ENCODE measurements at regions not wholly inside any gene's neighbourhood (a gene's known extent, or its start where the extent isn't known, plus 50 kb on each side); places are given as distances from the start of the nearest gene placed in this dataset.

DNA sequence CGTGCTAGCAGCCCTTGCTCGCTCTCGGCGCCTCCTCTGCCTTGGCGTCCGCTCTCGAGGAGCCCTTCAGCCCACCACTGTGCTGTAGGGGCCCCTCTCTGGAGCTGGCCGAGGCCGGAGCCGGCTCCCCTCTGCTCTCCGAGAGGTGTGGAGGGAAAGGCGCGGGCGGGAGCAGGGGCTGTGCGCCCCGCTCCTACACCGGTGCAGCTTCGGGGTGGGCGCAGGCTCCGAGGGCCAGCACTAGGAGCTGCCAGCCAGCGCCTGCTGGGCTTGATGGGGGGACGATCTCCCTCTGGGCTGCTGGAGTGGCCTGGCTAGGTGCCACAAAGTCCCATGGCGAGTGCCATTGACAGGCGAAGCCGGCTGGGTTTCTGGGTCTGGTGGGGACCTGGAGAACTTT lies 365.5 kb downstream of the SLITRK1 start:
- H3K4me2 ChIP-seq: no peak overlapping the region

DNA sequence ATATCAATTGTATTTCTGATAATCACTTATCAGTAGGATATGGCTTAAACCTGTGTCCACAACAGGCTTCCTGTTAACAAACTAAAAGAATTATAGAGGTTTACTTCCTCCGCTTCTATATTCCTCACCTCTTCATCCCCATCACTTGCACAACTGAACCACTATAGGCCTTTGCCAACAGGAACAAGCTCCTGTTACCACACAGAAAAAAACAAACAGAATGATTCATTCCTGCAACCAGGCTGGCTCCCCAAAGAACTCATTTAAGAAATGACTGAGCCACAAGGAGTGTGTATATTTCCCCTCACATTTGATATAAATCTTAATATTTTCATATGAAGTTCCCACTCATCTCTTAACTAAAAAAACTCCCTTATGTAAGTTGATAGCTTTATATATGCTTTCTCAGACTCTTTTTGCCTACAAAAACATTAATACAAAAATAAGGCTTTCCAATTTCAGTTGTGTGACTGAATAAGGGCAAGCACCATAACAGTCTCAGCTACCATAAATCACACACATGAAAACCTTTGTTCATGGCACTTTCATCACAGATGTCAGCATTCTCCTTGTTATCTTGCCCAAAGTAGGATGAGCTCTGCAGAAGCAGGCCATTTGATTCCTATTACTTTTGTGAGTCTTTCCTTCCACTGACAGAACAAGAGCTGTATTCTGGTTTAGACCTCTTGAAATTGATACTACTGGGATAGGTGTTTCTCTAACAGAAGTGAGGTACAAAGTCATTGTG lies 366.8 kb downstream of the SLITRK1 start:
- no peaks in the 10 kb centered on the region for H4K20me1 ChIP-seq (ENCODE audit: insufficient read depth)
- H3K9ac ChIP-seq: no peak overlapping the region
- H3K27ac ChIP-seq: no peak overlapping the region
- no peaks in the 10 kb centered on the region for H3K36me3 ChIP-seq (ENCODE audit: insufficient read depth)
- no peaks in the 10 kb centered on the region for H3K4me1 ChIP-seq (ENCODE audit: low read depth, poor library complexity, severe bottlenecking)
- no peaks in the 10 kb centered on the region for H3K27me3 ChIP-seq (ENCODE audit: insufficient read depth, low read depth)
- H3K79me2 ChIP-seq (ENCODE audit: insufficient read depth, low read depth): no peaks in the 10 kb centered on the region
- TF ChIP-seq, protein P1, sequence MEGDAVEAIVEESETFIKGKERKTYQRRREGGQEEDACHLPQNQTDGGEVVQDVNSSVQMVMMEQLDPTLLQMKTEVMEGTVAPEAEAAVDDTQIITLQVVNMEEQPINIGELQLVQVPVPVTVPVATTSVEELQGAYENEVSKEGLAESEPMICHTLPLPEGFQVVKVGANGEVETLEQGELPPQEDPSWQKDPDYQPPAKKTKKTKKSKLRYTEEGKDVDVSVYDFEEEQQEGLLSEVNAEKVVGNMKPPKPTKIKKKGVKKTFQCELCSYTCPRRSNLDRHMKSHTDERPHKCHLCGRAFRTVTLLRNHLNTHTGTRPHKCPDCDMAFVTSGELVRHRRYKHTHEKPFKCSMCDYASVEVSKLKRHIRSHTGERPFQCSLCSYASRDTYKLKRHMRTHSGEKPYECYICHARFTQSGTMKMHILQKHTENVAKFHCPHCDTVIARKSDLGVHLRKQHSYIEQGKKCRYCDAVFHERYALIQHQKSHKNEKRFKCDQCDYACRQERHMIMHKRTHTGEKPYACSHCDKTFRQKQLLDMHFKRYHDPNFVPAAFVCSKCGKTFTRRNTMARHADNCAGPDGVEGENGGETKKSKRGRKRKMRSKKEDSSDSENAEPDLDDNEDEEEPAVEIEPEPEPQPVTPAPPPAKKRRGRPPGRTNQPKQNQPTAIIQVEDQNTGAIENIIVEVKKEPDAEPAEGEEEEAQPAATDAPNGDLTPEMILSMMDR (conservative IDR thresholded peaks at IDR 0.05; ENCODE audit: low read depth, low read length): no peak
- no peak overlapping the region for H2AFZ ChIP-seq (ENCODE audit: low read depth)
- no peak overlapping the region for H3K4me2 ChIP-seq
- no peak overlapping the region for H3K4me3 ChIP-seq (IDR thresholded peaks at IDR 0.05; ENCODE audit: insufficient read depth, low read depth, low read length)

More for the DNA sequence above, 365.5 kb downstream of the SLITRK1 start:
- no peak overlapping the region for H3K4me3 ChIP-seq (IDR thresholded peaks at IDR 0.05; ENCODE audit: insufficient read depth, low read depth, low read length)
- H3K79me2 ChIP-seq (ENCODE audit: insufficient read depth, low read depth): no peaks in the 10 kb centered on the region
- H3K27ac ChIP-seq: no peak overlapping the region
- no peaks in the 10 kb centered on the region for H3K27me3 ChIP-seq (ENCODE audit: insufficient read depth, low read depth)
- H3K36me3 ChIP-seq (ENCODE audit: insufficient read depth): no peaks in the 10 kb centered on the region
- H3K4me1 ChIP-seq (ENCODE audit: low read depth, poor library complexity, severe bottlenecking): no peaks in the 10 kb centered on the region
- no peaks in the 10 kb centered on the region for H4K20me1 ChIP-seq (ENCODE audit: insufficient read depth)
- TF ChIP-seq, protein P1 (conservative IDR thresholded peaks at IDR 0.05; ENCODE audit: low read depth, low read length): no peak
- H3K9ac ChIP-seq: no peak overlapping the region
- H2AFZ ChIP-seq (ENCODE audit: low read depth): no peak overlapping the region

DNA sequence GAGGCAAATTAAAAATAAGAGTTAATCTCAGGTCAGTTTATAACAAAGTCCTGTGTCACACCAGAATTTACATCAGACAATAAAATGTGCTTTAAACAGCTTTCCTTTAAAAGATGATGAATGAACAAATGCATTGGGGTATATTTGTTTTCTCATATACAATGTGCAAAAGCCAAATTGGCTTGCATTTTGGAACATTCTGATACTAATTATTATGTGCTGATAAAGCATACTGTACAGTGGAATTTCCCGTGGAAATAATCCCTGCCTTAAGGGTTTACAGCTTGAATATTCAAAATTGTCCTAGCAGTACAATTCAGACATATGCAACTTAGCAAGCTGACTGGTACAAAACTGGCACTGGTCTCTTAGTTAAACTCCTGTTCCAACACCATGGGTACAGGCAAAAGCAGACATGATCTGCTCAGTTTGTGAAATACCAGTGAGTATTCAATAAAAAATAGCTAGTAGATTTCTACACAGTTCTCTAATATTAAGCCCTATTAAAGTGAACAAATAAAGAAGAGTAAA lies 373.4 kb downstream of the SLITRK1 start:
- Histone ChIP-seq H3K4me1 (ENCODE audit: low read depth, poor library complexity, severe bottlenecking) (no peaks in the 10 kb centered on the region), H3K79me2 (ENCODE audit: insufficient read depth, low read depth) (no peaks in the 10 kb centered on the region), H3K4me3 (IDR thresholded peaks at IDR 0.05; ENCODE audit: insufficient read depth, low read depth, low read length) (no peak overlapping the region), H3K36me3 (ENCODE audit: insufficient read depth) (no peaks in the 10 kb centered on the region), H3K9ac (no peak overlapping the region), H3K4me2 (no peak overlapping the region), H3K27ac (no peak overlapping the region), H2AFZ (ENCODE audit: low read depth) (no peak overlapping the region), H3K27me3 (ENCODE audit: insufficient read depth, low read depth) (no peaks in the 10 kb centered on the region), H4K20me1 (ENCODE audit: insufficient read depth) (no peaks in the 10 kb centered on the region)
- TF ChIP-seq, protein P1 (conservative IDR thresholded peaks at IDR 0.05; ENCODE audit: low read depth, low read length): no peak

DNA sequence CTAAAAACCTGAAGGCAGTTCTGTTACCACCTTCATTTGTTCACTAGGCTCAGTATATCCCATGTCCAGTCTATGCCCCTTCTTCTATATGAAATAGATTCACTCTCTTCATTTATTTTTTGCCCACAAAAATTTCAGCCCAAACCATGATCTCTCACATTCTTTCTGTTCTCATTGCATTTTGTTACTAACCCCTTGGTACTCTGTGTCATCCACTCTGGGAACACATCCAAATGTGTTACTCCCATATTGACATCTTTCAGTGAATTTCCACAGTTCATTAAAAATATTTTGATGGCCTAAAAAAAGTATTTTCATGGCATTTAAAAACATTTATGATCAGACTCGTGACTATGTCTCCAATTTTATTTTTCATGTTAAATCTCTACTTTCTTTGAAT lies 378.9 kb downstream of the SLITRK1 start:
- Histone ChIP-seq H3K27ac (no peak overlapping the region), H3K36me3 (ENCODE audit: insufficient read depth) (no peaks in the 10 kb centered on the region), H4K20me1 (ENCODE audit: insufficient read depth) (no peaks in the 10 kb centered on the region), H3K79me2 (ENCODE audit: insufficient read depth, low read depth) (no peaks in the 10 kb centered on the region), H2AFZ (ENCODE audit: low read depth) (no peak overlapping the region), H3K4me3 (IDR thresholded peaks at IDR 0.05; ENCODE audit: insufficient read depth, low read depth, low read length) (no peak overlapping the region), H3K4me2 (no peak overlapping the region), H3K9ac (no peak overlapping the region), H3K4me1 (ENCODE audit: low read depth, poor library complexity, severe bottlenecking) (no peaks in the 10 kb centered on the region), H3K27me3 (ENCODE audit: insufficient read depth, low read depth) (no peaks in the 10 kb centered on the region)
- TF ChIP-seq, protein P1 (conservative IDR thresholded peaks at IDR 0.05; ENCODE audit: low read depth, low read length): no peak

Data from KMS-11 (cell line).